Fibroblast of villous mesenchyme (primary cell): ENCODE measurements at regions not wholly inside any gene's neighbourhood (a gene's known extent, or its start where the extent isn't known, plus 50 kb on each side); places are given as distances from the start of the nearest gene placed in this dataset.

Experiments used
- DNase-seq: peaks from one replicate; pipeline ENCODE4 v3.0.0-alpha.2; 2010; ENCODE audit warnings: low read depth
- H3K4me3 ChIP-seq: 2 replicates; pipeline ENCODE4 v1.5.1; 2011; ENCODE audit warnings: low read depth, mild to moderate bottlenecking, low read length
- TF ChIP-seq, protein P1 (sequence below): IDR thresholded peaks from 2 replicates; pipeline ENCODE4 v1.5.1; 2012; ENCODE audit warnings: low read depth, mild to moderate bottlenecking, low read length; ENCODE audit not compliant: insufficient read depth

GRCh38 chr9:81037889-81038288 lies 651.5 kb downstream of the TLE1 start:
- TF ChIP-seq, protein P1, sequence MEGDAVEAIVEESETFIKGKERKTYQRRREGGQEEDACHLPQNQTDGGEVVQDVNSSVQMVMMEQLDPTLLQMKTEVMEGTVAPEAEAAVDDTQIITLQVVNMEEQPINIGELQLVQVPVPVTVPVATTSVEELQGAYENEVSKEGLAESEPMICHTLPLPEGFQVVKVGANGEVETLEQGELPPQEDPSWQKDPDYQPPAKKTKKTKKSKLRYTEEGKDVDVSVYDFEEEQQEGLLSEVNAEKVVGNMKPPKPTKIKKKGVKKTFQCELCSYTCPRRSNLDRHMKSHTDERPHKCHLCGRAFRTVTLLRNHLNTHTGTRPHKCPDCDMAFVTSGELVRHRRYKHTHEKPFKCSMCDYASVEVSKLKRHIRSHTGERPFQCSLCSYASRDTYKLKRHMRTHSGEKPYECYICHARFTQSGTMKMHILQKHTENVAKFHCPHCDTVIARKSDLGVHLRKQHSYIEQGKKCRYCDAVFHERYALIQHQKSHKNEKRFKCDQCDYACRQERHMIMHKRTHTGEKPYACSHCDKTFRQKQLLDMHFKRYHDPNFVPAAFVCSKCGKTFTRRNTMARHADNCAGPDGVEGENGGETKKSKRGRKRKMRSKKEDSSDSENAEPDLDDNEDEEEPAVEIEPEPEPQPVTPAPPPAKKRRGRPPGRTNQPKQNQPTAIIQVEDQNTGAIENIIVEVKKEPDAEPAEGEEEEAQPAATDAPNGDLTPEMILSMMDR = no peak
- DNase-seq = no peak
- H3K4me3 ChIP-seq = no peak overlapping the region

DNA sequence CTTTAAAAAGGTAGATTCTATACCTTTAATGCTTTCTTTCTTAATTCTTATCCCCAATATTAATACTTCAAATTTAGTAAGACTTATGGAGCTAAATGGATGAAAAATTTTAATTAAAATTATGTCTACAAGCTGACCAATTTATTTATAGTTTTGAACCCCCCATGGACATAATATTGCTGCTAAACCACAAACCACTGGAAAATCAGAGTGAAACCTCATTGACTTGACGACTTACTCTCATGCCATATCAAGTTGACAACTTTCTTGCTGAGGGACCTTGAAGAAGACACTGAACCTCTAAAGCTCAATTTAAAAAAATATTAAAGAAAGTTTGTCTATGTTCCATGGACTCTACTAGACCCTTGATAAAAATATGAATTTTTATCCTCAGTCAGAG lies 653.7 kb downstream of the TLE1 start:
- TF ChIP-seq, protein P1 = no peak
- DNase-seq = no peak
- no peak overlapping the region for H3K4me3 ChIP-seq

DNA sequence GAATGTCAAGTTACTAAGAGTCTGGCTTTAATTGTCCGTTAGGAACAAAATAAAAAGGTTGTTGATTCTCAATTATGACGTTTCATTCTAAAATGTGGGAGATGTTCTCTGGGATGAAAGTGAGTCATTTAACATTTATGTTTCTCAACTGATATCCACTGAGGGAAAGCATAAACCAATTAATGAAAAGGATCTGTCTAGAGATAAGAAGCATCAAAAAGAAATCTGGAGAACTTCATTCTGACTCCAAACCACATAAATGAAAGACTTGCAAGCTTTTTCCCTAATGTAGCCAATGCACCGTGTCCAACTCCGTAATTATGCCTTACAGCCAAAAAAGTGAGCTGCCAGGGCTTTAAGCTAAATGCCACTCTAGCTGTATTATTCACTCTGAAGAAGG lies 654.2 kb downstream of the TLE1 start:
- TF ChIP-seq, protein P1 = no peak
- DNase-seq = peak; percentile 94
- no peak overlapping the region for H3K4me3 ChIP-seq

DNA sequence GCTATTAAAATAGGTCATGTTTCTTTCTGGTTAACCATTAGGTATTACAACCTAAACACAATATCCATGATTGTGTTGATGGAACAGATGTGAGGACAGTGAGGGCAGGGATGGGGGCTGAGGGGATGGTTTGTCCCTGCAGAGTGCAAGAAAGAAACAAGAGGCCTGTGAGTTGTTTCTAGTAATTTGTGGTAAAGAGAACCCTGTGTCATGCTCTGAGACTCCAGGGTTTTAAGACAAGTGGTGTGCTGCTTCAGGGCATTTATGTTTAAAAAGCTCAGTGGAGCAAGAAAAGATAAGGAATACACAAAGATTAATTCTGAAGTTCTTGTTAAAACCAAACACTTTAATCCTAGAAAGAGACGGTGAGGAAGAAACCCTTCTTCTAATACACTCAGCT lies 656.5 kb downstream of the TLE1 start:
- TF ChIP-seq, protein P1 = no peak
- peak; percentile 87 for DNase-seq
- no peak overlapping the region for H3K4me3 ChIP-seq

DNA sequence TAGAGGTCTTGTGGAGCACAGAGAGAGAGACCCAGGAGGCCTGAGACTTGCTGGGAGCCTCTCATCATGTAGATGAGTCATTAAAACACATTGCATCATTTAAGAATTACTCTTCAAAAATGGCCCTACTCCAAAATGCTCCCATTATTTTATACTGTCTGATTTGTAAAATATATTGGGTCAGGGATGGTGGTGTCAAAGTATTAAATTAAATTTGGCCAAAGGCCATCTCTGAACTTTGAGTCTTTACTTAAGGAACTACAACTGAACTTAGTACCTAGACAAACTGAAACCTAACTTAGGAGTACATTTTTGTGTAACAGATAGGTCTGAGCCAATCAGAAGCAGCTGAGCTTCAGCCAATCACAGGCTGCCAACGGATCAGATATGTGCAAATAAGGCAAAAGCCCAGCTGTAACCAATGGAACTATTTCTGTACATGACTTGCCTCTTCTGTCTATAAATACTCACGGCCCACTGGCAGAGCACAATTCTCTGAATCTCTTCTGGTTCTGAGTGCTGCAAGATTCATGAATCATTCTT lies 657.2 kb downstream of the TLE1 start:
- TF ChIP-seq, protein P1 = no peak
- H3K4me3 ChIP-seq = no peak overlapping the region
- DNase-seq = peak; percentile 77

GRCh38 chr9:81031422-81032029 lies 657.8 kb downstream of the TLE1 start:
- TF ChIP-seq, protein P1 = no peak
- DNase-seq = no peak
- no peak overlapping the region for H3K4me3 ChIP-seq

DNA sequence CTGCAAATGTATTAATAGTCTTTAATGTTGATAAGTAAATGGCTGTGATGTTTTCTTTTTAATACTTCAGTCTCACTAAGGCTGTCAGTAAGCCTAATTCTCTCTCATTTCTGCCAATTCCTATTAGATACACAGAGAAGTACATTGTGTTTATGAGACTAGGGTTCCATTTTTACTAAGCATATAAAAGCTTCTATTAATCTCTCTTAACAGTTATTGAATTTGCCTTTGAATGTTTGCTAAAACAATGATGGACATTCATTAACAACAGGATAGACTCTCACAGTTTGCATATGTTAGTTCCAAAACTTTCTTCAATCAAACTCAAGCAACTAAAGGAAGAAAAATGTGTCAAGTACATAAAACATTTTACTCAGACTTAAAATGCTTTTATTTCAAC lies 659.3 kb downstream of the TLE1 start:
- no peak for DNase-seq
- TF ChIP-seq, protein P1 = no peak
- no peak overlapping the region for H3K4me3 ChIP-seq
